AG09319 (cell line): ENCODE measurements at regions not wholly inside any gene's neighbourhood (a gene's known extent, or its start where the extent isn't known, plus 50 kb on each side); places are given as distances from the start of the nearest gene placed in this dataset.
"Not testable (repeated sequence)": the region's sequence is repeated elsewhere in the genome, so short reads cannot be mapped to it uniquely, and the experiment has no call there.

ENCODE experiments used
- DNase-seq: peaks from one replicate; pipeline ENCODE4 v3.0.0-alpha.2; 2010; ENCODE audit warnings: low read depth; ENCODE audit errors: extremely low read depth

- not testable (repeated sequence) for DNase-seq
Measured at GRCh38 chr4:4006356-4006755, 220.4 kb downstream of the OTOP1 start.

GRCh38 chr4:4019071-4019470 is 207.7 kb downstream of the OTOP1 start:
- not testable (repeated sequence) for DNase-seq

GRCh38 chr4:4021161-4021560 is 205.6 kb downstream of the OTOP1 start:
- DNase-seq: not testable (repeated sequence)

- DNase-seq: not testable (repeated sequence)
Measured at GRCh38 chr4:4026708-4027107, 200.0 kb downstream of the OTOP1 start.

- DNase-seq: not testable (repeated sequence)
Measured at GRCh38 chr4:4028752-4029151, 198.0 kb downstream of the OTOP1 start.

GRCh38 chr4:4030509-4030908 is 196.2 kb downstream of the OTOP1 start:
- not testable (repeated sequence) for DNase-seq

GRCh38 chr4:4031446-4032135 is 195.1 kb downstream of the OTOP1 start:
- not testable (repeated sequence) for DNase-seq

- not testable (repeated sequence) for DNase-seq
Measured at GRCh38 chr4:4032364-4032763, 194.4 kb downstream of the OTOP1 start.

GRCh38 chr4:4032801-4033605 is 193.7 kb downstream of the OTOP1 start:
- not testable (repeated sequence) for DNase-seq

GRCh38 chr4:4037399-4038138 is 189.2 kb downstream of the OTOP1 start:
- not testable (repeated sequence) for DNase-seq

- not testable (repeated sequence) for DNase-seq
Measured at GRCh38 chr4:4045823-4046222, 180.9 kb downstream of the OTOP1 start.

GRCh38 chr4:4046686-4047085 is 180.0 kb downstream of the OTOP1 start:
- DNase-seq: not testable (repeated sequence)

GRCh38 chr4:4047202-4047601 is 179.5 kb downstream of the OTOP1 start:
- not testable (repeated sequence) for DNase-seq

GRCh38 chr4:4048227-4048626 is 178.5 kb downstream of the OTOP1 start:
- DNase-seq: not testable (repeated sequence)

GRCh38 chr4:4050781-4051180 is 175.9 kb downstream of the OTOP1 start:
- DNase-seq: not testable (repeated sequence)

- not testable (repeated sequence) for DNase-seq
Measured at GRCh38 chr4:4052933-4053332, 173.8 kb downstream of the OTOP1 start.

- DNase-seq: not testable (repeated sequence)
Measured at GRCh38 chr4:4057226-4057625, 169.5 kb downstream of the OTOP1 start.

- DNase-seq: not testable (repeated sequence)
Measured at GRCh38 chr4:4084171-4084570, 142.6 kb downstream of the OTOP1 start.

GRCh38 chr4:4089716-4090419 is 136.9 kb downstream of the OTOP1 start:
- not testable (repeated sequence) for DNase-seq

- not testable (repeated sequence) for DNase-seq
Measured at GRCh38 chr4:4090720-4091119, 136.0 kb downstream of the OTOP1 start.

- DNase-seq: not testable (repeated sequence)
Measured at GRCh38 chr4:4092159-4092558, 134.6 kb downstream of the OTOP1 start.
